ENCODE measurements at regions not wholly inside any gene's neighbourhood (a gene's known extent, or its start where the extent isn't known, plus 50 kb on each side); places are given as distances from the start of the nearest gene placed in this dataset.
"Not testable (repeated sequence)": the region's sequence is repeated elsewhere in the genome, so short reads cannot be mapped to it uniquely, and the experiment has no call there.

DNA sequence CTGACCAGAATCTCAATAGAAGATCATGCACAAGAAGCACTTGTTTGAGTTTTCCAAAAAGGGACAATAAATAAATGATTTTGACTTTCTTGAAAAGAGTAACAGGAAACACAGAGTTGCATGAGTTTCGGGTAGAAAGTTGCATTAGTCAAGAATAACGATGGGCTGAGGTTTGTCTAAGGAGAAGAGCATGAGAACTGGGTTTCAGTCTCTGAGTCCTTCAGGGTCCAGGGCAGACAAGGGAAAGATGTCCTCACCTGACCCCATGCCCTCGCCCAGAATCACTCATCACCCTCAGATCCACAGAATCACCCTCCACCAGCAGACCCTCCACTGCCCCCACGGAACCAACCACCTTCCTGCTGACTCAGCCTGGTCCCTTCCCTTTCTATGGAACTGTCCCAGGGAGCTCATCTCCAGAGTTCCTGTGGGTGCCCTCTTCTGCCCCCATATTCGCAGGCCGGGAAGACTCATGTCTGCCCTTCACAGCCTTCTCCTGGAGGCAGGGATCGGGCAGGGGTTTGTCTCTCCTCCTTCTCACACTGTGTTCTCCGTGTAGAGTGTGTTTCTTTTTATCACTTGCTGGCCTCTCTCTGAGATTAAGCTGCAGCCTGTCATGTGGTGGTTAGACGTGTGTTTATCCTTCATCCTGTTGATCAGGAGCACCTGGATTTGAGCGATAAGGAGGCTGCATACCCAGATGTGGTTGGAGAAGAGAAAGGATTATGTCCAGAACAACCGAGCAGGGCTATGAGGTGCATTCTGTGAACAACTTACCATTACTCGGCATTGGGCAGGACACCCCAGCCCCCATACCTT, 442.6 kb downstream of the MAT2B start:
- no peak for DNase-seq (ENCODE audit: low read depth)
- no peak overlapping the region for H3K4me3 ChIP-seq (ENCODE audit: low read length)
- TF ChIP-seq, protein P1, sequence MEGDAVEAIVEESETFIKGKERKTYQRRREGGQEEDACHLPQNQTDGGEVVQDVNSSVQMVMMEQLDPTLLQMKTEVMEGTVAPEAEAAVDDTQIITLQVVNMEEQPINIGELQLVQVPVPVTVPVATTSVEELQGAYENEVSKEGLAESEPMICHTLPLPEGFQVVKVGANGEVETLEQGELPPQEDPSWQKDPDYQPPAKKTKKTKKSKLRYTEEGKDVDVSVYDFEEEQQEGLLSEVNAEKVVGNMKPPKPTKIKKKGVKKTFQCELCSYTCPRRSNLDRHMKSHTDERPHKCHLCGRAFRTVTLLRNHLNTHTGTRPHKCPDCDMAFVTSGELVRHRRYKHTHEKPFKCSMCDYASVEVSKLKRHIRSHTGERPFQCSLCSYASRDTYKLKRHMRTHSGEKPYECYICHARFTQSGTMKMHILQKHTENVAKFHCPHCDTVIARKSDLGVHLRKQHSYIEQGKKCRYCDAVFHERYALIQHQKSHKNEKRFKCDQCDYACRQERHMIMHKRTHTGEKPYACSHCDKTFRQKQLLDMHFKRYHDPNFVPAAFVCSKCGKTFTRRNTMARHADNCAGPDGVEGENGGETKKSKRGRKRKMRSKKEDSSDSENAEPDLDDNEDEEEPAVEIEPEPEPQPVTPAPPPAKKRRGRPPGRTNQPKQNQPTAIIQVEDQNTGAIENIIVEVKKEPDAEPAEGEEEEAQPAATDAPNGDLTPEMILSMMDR (conservative IDR thresholded peaks at IDR 0.05; ENCODE audit: low read depth, low read length), result no peak

GRCh38 chr5:163950248-163950647, 444.8 kb downstream of the MAT2B start:
- no peak overlapping the region for H3K4me3 ChIP-seq (ENCODE audit: low read length)
- no peak for DNase-seq (ENCODE audit: low read depth)
- TF ChIP-seq, protein P1 (conservative IDR thresholded peaks at IDR 0.05; ENCODE audit: low read depth, low read length), result no peak

GRCh38 chr5:163951069-163951468, 445.6 kb downstream of the MAT2B start:
- DNase-seq (ENCODE audit: low read depth), result no peak

DNA sequence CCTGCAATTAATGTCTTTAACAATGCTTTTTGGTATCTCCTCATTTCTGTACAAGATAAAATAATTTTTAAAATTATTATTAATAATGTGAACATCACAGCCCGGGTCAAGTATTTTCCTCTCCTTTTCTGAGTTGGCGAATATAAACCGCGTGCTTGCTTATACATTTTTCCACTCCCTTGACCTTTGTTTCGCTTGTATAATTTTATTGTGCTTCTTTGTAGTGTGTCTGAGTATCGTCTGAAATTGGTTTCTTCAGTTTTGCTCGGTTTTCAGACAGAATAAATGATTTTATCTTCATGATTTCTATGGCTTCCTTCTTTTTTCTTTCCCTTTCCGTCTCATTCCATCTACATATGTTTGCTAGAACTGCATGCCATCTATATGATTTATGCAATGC, 448.5 kb downstream of the MAT2B start:
- TF ChIP-seq, protein P1 (conservative IDR thresholded peaks at IDR 0.05; ENCODE audit: low read depth, low read length), result no peak
- H3K4me3 ChIP-seq (ENCODE audit: low read length), result no peak overlapping the region
- DNase-seq (ENCODE audit: low read depth), result no peak

More at GRCh38 chr5:163951069-163951468, 445.6 kb downstream of the MAT2B start:
- no peak overlapping the region for H3K4me3 ChIP-seq (ENCODE audit: low read length)
- TF ChIP-seq, protein P1 (conservative IDR thresholded peaks at IDR 0.05; ENCODE audit: low read depth, low read length), result no peak

DNA sequence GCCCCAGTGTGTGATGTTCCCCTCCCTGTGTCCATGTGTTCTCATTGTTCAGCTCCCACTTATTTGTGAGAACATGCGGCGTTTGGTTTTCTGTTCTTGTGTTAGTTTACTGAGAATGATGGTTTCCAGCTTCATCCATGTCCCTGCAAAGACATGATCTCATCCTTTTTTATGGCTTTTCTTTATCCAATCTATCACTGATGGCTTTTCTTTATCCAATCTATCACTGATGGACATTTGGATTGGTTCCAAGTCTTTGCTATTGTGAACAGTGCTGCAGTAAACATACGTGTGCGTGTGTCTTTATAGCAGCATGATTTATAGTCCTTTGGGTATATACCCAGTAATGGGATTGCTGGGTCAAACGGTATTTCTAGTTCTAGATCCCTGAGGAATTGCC, 455.8 kb downstream of the MAT2B start:
- not testable (repeated sequence) for DNase-seq (ENCODE audit: low read depth)

DNA sequence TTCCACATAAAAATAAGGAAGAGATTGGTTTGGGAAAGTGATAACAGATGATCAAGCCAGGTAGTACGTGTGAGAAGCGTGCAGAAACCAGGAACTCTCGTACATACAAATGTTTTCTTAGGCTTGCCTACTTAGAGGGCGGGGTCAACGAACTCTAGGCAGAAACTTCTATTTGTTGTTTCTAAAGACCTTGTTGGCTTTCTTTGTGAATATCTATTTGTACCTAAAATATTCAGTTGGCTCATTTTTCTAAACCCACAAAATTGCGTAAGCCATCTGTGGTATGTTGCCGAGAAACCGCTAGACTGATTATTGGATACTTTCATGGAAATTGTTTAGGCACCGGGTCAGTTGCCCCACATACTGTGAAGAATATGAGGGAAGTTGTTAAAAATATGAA, 458.5 kb downstream of the MAT2B start:
- no peak overlapping the region for H3K4me3 ChIP-seq (ENCODE audit: low read length)
- DNase-seq (ENCODE audit: low read depth), result no peak
- TF ChIP-seq, protein P1 (conservative IDR thresholded peaks at IDR 0.05; ENCODE audit: low read depth, low read length), result no peak

More for the DNA sequence above, 455.8 kb downstream of the MAT2B start:
- not testable (repeated sequence) for H3K4me3 ChIP-seq (ENCODE audit: low read length)

- TF ChIP-seq, protein P1 (conservative IDR thresholded peaks at IDR 0.05; ENCODE audit: low read depth, low read length), result no peak
- H3K4me3 ChIP-seq (ENCODE audit: low read length), result no peak overlapping the region
- no peak for DNase-seq (ENCODE audit: low read depth)
These were observed 459.3 kb downstream of the MAT2B start for GRCh38 chr5:163964671-163965070.
